Testis (tissue), 2 donors: ENCODE measurements at regions not wholly inside any gene's neighbourhood (a gene's known extent, or its start where the extent isn't known, plus 50 kb on each side); places are given as distances from the start of the nearest gene placed in this dataset.
"Not testable (repeated sequence)": the region's sequence is repeated elsewhere in the genome, so short reads cannot be mapped to it uniquely, and the experiment has no call there.

Experiments used
- DNase-seq: peaks from one replicate; pipeline ENCODE4 v3.0.0-alpha.2; 2019
- H3K27ac ChIP-seq, 2 donors: fragments of 200-600 bp; sonication (generic); one replicate each; pipeline ENCODE4 v1.5.1; 2019
- H3K27me3 ChIP-seq: fragments of 200-600 bp; sonication (generic); one replicate; pipeline ENCODE4 v1.5.1; 2019
- H3K36me3 ChIP-seq: fragments of 200-600 bp; sonication (generic); one replicate; pipeline ENCODE4 v1.5.1; 2017; ENCODE audit warnings: low read depth; ENCODE audit errors: missing control alignments
- H3K4me1 ChIP-seq: fragments of 200-600 bp; sonication (generic); one replicate; pipeline ENCODE4 v1.5.1; 2019
- H3K4me3 ChIP-seq, 2 donors: fragments of 200-600 bp; sonication (generic); one replicate each; pipeline ENCODE4 v1.5.1; 2017 to 2019
- H3K9me3 ChIP-seq: fragments of 200-600 bp; sonication (generic); one replicate; pipeline ENCODE4 v1.5.1; 2017
- CTCF ChIP-seq, 3 experiments: fragments of 450-650 bp in 2 of 3; fragments of 200-600 bp in 1 of 3; sonication (generic) in 1 of 3; IDR thresholded peaks; one replicate each; pipeline ENCODE4 v1.5.1; 2016 to 2019; ENCODE audit warnings: antibody characterized with exemption in 3 of 3, mild to moderate bottlenecking in 2 of 3, moderate library complexity in 1 of 3
- POLR2A ChIP-seq: fragments of 450-650 bp; IDR thresholded peaks from one replicate; pipeline ENCODE4 v1.6.1; 2017; ENCODE audit warnings: antibody characterized with exemption, mild to moderate bottlenecking, moderate library complexity
- WGBS, 2 donors: methylation state at CpG; one replicate each; pipeline ENCODE4 v1.1.5; 2018; 5-methylcytosine and 5-hydroxymethylcytosine counted together
- intact Hi-C: fragments of 100-400 bp; cut with DNase I; formaldehyde crosslinking; loops from one replicate; pipeline ENCODE4 v1.15.1; 2023; ENCODE audit warnings: low total_unique reads

GRCh38 chr13:54706336-54706735, 1677.7 kb downstream of the OLFM4 start:
- H3K36me3 ChIP-seq: no peaks in the 10 kb centered on the region
- no peak overlapping the region for H3K4me3 ChIP-seq
- H3K27me3 ChIP-seq: no peaks in the 10 kb centered on the region
- H3K27ac ChIP-seq: no peak overlapping the region
- no peaks in the 10 kb centered on the region for H3K9me3 ChIP-seq
- WGBS, 2 donors: 89 to 90% methylated on average over 3 of the region's 3 CpGs
- DNase-seq: no peak
- intact Hi-C loops: no loop called here
- TF ChIP-seq CTCF (IDR thresholded peaks at IDR 0.05) (no peak), POLR2A (no peak)
- H3K4me1 ChIP-seq: no peaks in the 10 kb centered on the region

GRCh38 chr13:54709546-54709945, 1680.9 kb downstream of the OLFM4 start:
- no peak for DNase-seq
- no peaks in the 10 kb centered on the region for H3K9me3 ChIP-seq
- no peak overlapping the region for H3K4me3 ChIP-seq
- TF ChIP-seq CTCF (IDR thresholded peaks at IDR 0.05) (no peak), POLR2A (no peak)
- H3K4me1 ChIP-seq: no peaks in the 10 kb centered on the region
- no peaks in the 10 kb centered on the region for H3K36me3 ChIP-seq
- H3K27me3 ChIP-seq: no peaks in the 10 kb centered on the region
- intact Hi-C loops: no loop called here
- no peak overlapping the region for H3K27ac ChIP-seq

GRCh38 chr13:54733639-54734038, 1705.0 kb downstream of the OLFM4 start:
- no peaks in the 10 kb centered on the region for H3K9me3 ChIP-seq
- no peaks in the 10 kb centered on the region for H3K36me3 ChIP-seq
- no peak overlapping the region for H3K27ac ChIP-seq
- H3K4me1 ChIP-seq: no peaks in the 10 kb centered on the region
- no peak overlapping the region for H3K4me3 ChIP-seq
- no peak for DNase-seq
- 66 to 76% methylated on average over 5 of the region's 5 CpGs for WGBS, 2 donors
- TF ChIP-seq CTCF (IDR thresholded peaks at IDR 0.05) (no peak), POLR2A (no peak)
- intact Hi-C loops: no loop called here
- H3K27me3 ChIP-seq: no peaks in the 10 kb centered on the region

GRCh38 chr13:54737211-54737610, 1708.6 kb downstream of the OLFM4 start:
- 83% methylated on average over 10 of the region's 21 CpGs; no CpG with 5 or more reads in 1 of the 2 donors for WGBS, 2 donors
- H3K4me3 ChIP-seq, intact Hi-C loops: not testable (repeated sequence)

GRCh38 chr13:54742984-54743383, 1714.4 kb downstream of the OLFM4 start:
- H3K36me3 ChIP-seq: no peaks in the 10 kb centered on the region
- H3K27ac ChIP-seq: no peak overlapping the region
- no peak overlapping the region for H3K4me3 ChIP-seq
- no peak for TF ChIP-seq CTCF (IDR thresholded peaks at IDR 0.05)
- TF ChIP-seq POLR2A: no peak
- DNase-seq: no peak
- no peaks in the 10 kb centered on the region for H3K4me1 ChIP-seq
- intact Hi-C loops: no loop called here
- H3K9me3 ChIP-seq: no peaks in the 10 kb centered on the region
- H3K27me3 ChIP-seq: no peaks in the 10 kb centered on the region

More at GRCh38 chr13:54737211-54737610, 1708.6 kb downstream of the OLFM4 start:
- not testable (repeated sequence) for H3K36me3 ChIP-seq, H3K27me3 ChIP-seq, H3K9me3 ChIP-seq, DNase-seq, H3K27ac ChIP-seq, H3K4me1 ChIP-seq
